Immature natural killer cell (primary cell): ENCODE measurements at regions not wholly inside any gene's neighbourhood (a gene's known extent, or its start where the extent isn't known, plus 50 kb on each side); places are given as distances from the start of the nearest gene placed in this dataset.
"Not testable (repeated sequence)": the region's sequence is repeated elsewhere in the genome, so short reads cannot be mapped to it uniquely, and the experiment has no call there.

Source experiments
- DNase-seq, 3 donors: peaks; one replicate each; pipeline ENCODE4 v3.0.0; 2022; ENCODE audit warnings: mixed read lengths in 1 of 3
- H3K27ac Mint-ChIP-seq, 6 donors: one replicate each; pipeline ENCODE4 v1.8.0; 2020; ENCODE audit warnings: mixed read lengths in 6 of 6, mild to moderate bottlenecking in 5 of 6, inconsistent platforms in 4 of 6, moderate library complexity in 3 of 6
- H3K27me3 Mint-ChIP-seq, 3 donors: one replicate each; pipeline ENCODE4 v1.8.0; 2020 to 2021; ENCODE audit warnings: low read depth in 3 of 3, mild to moderate bottlenecking in 3 of 3, mixed read lengths in 3 of 3, moderate library complexity in 3 of 3, inconsistent platforms in 1 of 3
- H3K36me3 Mint-ChIP-seq, 3 donors: one replicate each; pipeline ENCODE4 v1.8.0; 2020; ENCODE audit warnings: mixed read lengths in 3 of 3, inconsistent platforms in 2 of 3, mild to moderate bottlenecking in 2 of 3
- H3K4me1 Mint-ChIP-seq, 2 donors: one replicate each; pipeline ENCODE4 v1.8.0; 2020; ENCODE audit warnings: inconsistent platforms in 2 of 2, mild to moderate bottlenecking in 2 of 2, mixed read lengths in 2 of 2, moderate library complexity in 1 of 2
- H3K4me3 Mint-ChIP-seq, 5 donors: one replicate each; pipeline ENCODE4 v1.8.0; 2020; ENCODE audit warnings: mild to moderate bottlenecking in 5 of 5, mixed read lengths in 5 of 5, inconsistent platforms in 3 of 5, moderate library complexity in 3 of 5
- H3K9me3 Mint-ChIP-seq, 6 donors: one replicate each; pipeline ENCODE4 v1.8.0; 2020; ENCODE audit warnings: mild to moderate bottlenecking in 6 of 6, mixed read lengths in 6 of 6, inconsistent platforms in 4 of 6, moderate library complexity in 3 of 6

DNA sequence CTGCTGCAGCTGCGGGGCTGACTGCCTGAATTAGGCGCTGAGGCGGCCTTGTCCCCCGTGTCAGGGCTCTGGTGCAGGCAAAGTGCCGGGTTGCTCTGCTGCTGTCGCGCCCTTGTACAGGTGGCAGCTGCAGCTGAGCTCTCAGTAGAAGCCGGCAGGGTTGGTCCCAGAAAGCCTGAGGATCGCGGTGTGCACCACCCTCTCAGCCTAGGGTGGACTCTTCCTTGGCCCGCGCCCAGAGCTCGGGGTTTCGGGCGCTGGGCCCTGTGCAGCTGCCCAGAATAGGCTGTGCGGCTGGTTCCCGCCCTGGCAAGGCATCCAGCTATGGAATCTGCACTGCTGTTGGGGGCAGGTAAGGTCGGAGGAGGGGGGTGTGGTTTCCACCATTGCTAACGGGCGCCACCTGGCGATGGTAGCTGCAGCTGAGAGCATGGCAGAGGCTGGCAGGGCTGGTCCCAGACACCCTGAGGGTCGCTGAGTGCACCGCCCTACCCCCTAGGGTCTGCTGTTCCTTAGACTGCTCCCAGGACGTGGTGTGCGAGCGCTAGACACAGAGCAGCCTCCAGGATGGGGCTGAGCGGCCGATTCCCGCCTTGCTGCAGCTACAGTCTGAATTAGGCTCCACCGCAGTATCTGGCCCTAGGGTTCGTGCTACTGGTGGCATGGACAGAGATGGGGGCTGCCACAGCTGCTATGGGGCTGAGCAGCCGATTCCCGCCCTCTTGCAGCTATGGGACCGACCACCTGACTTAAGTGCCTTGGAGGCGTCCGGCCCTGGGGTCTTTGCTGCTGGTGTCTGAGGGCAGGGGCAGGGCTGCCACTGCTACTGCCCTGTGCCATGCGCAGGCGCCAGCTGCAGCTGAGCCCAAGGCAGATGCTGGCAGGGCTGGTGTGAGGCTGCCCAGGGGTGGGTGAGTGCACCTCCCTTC lies 145.0 kb downstream of the CCDC74A start:
- peak; percentile 36 to 54 (median 50) for DNase-seq
- not testable (repeated sequence) for H3K27ac Mint-ChIP-seq, H3K9me3 Mint-ChIP-seq, H3K36me3 Mint-ChIP-seq, H3K4me1 Mint-ChIP-seq
- Mint-ChIP-seq H3K27me3 (peaks cover 7 to 32% (median 11%) of the 10 kb centered on the region in 3 donors), H3K4me3 (peak overlapping the region in 2 of 5 donors; percentile 48 to 69)

DNA sequence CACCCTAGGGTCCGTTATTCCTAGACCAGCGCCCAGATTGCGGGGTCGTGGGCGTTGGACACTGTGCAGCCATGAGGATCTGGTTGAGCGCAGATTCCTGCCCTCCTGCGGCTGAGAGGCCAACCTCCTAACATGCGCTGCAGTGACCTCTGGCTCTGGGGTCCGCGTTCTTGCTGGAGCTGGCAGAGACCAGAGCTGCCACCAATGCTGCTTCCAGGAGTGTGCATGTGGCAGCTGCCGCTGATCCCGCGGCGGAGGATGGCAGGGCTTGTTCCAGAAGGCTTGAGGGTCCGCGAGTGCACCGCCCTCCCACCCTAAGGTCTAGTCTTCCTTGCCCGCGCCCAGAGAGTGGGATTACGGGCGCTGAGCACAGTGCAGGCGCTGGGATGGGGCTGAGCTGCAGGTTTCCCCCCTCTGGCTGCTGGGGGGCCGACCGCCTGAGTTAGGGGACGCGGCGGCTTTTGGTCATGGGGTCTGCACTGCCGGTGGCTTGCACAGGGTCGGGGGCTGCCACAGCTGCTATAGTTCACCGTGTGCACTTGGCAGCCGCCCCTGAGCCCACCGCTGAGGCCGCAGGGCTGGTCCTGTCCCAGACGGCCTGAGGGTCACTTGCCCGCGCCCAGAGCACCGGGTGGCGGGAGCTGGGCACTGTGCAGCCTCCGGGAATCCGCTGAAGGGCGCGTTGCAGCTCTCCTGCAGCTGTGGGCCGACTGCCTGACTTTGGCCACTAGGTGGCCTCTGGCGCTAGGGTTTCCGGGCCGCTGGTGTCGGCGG lies 145.9 kb downstream of the CCDC74A start:
- Mint-ChIP-seq H3K4me1 (peaks cover 6% of the 10 kb centered on the region in 2 donors), H3K27me3 (peaks cover 4 to 29% (median 11%) of the 10 kb centered on the region in 3 donors), H3K36me3 (no peaks in the 10 kb centered on the region)

DNA sequence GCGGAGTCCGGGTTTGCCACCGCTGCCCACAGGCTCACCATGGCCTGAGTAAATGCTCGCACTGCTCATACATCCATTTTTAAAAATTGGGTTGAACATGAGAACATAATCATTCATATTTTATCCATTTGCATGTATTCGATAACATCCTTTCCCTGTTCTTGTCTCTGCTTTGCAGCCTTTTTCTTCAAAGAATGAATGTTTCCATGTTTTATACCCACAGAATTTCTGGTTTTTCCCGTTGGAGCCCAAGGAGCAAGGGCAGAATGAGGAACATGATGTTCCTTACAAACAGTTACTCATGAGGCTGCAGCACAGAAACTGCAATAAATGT lies 146.5 kb downstream of the CCDC74A start:
- H3K36me3 Mint-ChIP-seq, result no peaks in the 10 kb centered on the region
- peak overlapping the region in 1 of 6 donors; percentile 45 for H3K27ac Mint-ChIP-seq
- H3K4me1 Mint-ChIP-seq, result peaks cover 6% of the 10 kb centered on the region in 2 donors
- peak overlapping the region; percentile 24 to 69 (median 31) for H3K4me3 Mint-ChIP-seq
- no peaks in the 10 kb centered on the region for H3K9me3 Mint-ChIP-seq
- peaks cover 7 to 35% (median 11%) of the 10 kb centered on the region in 3 donors for H3K27me3 Mint-ChIP-seq
- no peak for DNase-seq

More for the DNA sequence above, 145.9 kb downstream of the CCDC74A start:
- Mint-ChIP-seq H3K9me3 (no peaks in the 10 kb centered on the region), H3K4me3 (peak overlapping the region; percentile 24 to 69 (median 31)), H3K27ac (no peak overlapping the region)
- DNase-seq, result peak; percentile 51 to 64 (median 60)

DNA sequence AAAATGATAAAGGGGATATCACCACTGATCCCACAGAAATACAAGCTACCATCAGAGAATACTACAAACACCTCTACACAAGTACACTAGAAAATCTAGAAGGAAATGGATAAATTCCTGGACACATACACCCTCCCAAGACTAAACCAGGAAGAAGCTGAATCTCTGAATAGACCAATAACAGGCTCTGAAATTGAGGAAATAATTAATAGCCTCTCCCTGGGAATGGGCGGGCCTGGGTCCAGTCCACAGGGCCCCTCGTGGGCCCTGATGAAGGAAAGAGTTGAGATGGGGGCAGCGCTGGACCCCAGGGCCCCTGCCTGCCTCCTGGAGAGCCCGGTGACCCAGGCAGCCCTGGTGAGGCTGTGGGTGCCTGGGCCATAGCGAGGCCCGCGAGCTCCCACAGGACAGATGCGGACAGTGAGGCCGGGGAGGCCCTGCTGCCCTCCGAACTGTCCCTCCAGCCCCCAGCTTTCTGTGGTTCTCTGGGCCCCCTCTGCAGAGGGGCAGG lies 154.0 kb downstream of the CCDC74A start:
- not testable (repeated sequence) for H3K36me3 Mint-ChIP-seq, H3K9me3 Mint-ChIP-seq, DNase-seq
- Mint-ChIP-seq H3K27ac (peak overlapping the region in 2 of 6 donors; percentile 79), H3K4me1 (peaks cover 26 to 32% of the 10 kb centered on the region in 2 donors), H3K4me3 (peak overlapping the region; percentile 83 to 93 (median 88)), H3K27me3 (peaks cover 4 to 20% (median 5%) of the 10 kb centered on the region in 3 donors)

DNA sequence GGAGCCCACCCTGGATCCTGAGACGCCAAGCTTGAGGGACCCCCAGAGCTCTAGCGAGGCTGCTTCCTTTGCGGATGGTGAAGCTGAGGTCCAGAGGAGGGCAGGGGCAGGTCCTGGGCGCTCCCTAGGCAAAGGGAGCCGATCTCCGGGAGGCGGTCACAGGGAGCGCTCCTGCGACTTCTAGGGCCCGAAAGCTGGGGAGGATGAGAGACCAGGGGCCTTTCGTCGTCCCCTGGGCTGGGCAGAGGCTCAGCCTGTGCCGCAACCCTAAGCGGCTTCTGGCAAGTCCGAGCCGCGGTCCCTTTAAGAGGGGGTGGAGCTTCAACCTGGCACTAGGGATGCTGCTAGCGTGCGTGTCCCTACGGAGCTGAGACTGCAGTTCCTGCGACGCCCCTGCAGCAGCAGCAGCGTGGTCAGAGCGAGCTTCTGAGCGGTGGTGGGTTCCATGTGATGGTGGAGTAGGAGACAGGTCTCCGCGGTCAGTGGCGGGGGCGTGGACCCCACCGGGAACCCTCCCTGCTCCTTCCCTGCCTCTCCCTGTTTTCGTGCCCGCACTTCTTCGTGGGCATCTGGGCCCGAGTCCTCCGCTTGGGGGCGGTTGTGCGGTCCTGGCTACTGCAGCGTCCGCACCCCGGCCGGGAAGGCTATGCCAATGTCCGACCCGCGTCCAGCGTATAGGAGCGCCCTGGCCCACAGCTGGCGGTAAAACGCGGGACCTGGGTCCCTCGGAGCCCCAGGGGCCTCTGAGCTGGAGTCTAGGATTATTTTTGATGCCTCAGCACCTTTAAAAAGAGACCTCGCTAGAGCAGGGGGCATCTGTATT lies 154.6 kb downstream of the CCDC74A start:
- H3K4me3 Mint-ChIP-seq, result peak overlapping the region; percentile 83 to 93 (median 88)
- peak; percentile 54 to 67 (median 63) for DNase-seq
- peaks cover 2 to 15% (median 3%) of the 10 kb centered on the region in 3 donors for H3K27me3 Mint-ChIP-seq
- H3K9me3 Mint-ChIP-seq, result no peaks in the 10 kb centered on the region
- peaks cover 0 to 6% (median 3%) of the 10 kb centered on the region in 3 donors for H3K36me3 Mint-ChIP-seq
- peak overlapping the region in 5 of 6 donors; percentile 48 to 87 (median 79) for H3K27ac Mint-ChIP-seq
- H3K4me1 Mint-ChIP-seq, result peaks cover 26 to 32% of the 10 kb centered on the region in 2 donors

DNA sequence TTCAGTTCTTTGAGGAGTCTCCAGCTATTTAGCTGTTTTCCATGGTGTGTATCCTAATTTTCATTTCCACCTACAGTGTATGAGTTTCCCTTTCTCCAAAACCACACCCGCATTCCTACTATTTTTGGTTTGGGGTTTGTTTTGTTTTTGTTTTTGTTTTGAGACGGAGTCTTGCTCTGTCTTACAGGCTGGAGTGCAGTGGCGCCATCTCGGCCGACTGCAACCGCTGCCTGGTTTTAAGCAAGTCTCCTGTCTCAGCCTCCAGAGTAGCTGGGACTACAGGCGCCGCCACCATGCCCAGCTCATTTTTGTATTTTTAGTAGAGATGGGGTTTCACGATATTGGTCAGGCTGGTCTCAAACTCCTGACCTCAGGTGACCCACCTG lies 155.2 kb downstream of the CCDC74A start:
- not testable (repeated sequence) for H3K9me3 Mint-ChIP-seq, H3K36me3 Mint-ChIP-seq
- H3K4me1 Mint-ChIP-seq, result peaks cover 26 to 32% of the 10 kb centered on the region in 2 donors
- peak overlapping the region in 3 of 6 donors; percentile 46 to 79 (median 75) for H3K27ac Mint-ChIP-seq
- peak in 2 of 3 donors; percentile 13 to 22 for DNase-seq
- peak overlapping the region; percentile 83 to 93 (median 88) for H3K4me3 Mint-ChIP-seq
- peaks cover 2 to 13% (median 3%) of the 10 kb centered on the region in 3 donors for H3K27me3 Mint-ChIP-seq

DNA sequence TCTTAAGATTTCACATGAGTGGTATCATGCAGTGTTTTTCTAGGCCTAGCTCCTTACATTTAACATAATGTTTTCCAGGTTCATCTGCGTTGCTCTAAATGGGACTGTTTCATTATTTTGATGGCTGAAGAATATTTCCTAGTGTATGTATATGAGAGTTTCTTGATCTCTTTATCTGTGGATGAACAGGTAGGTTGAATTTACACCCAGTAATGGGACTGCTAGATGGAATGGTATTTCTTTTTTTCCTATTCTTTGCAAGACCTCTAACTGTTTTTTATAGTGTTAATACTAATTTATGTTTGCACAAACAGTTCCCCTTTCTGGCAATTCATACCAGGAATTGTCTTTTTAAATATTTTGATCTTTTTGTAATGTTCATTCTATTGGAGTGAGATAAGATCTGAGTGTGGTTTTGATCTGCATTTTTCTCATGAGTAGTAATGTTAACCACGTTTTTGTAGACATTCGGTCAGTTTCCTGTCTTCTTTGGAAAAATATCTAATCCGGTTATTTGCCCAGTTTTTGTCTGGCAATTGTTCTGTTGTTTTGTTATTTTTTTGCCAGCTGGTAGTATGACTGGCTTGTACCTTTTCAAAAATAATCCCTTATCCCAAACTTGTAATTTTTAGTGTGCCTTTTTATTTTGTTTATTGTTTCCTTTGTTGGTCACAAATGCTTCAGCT lies 157.1 kb downstream of the CCDC74A start:
- DNase-seq, H3K27me3 Mint-ChIP-seq, H3K9me3 Mint-ChIP-seq: not testable (repeated sequence)
- Mint-ChIP-seq H3K4me1 (peaks cover 26 to 32% of the 10 kb centered on the region in 2 donors), H3K36me3 (peaks cover 0 to 15% (median 14%) of the 10 kb centered on the region in 3 donors), H3K4me3 (peak overlapping the region in 2 of 5 donors; percentile 2 to 30), H3K27ac (peak overlapping the region in 3 of 6 donors; percentile 2 to 46 (median 2))

DNA sequence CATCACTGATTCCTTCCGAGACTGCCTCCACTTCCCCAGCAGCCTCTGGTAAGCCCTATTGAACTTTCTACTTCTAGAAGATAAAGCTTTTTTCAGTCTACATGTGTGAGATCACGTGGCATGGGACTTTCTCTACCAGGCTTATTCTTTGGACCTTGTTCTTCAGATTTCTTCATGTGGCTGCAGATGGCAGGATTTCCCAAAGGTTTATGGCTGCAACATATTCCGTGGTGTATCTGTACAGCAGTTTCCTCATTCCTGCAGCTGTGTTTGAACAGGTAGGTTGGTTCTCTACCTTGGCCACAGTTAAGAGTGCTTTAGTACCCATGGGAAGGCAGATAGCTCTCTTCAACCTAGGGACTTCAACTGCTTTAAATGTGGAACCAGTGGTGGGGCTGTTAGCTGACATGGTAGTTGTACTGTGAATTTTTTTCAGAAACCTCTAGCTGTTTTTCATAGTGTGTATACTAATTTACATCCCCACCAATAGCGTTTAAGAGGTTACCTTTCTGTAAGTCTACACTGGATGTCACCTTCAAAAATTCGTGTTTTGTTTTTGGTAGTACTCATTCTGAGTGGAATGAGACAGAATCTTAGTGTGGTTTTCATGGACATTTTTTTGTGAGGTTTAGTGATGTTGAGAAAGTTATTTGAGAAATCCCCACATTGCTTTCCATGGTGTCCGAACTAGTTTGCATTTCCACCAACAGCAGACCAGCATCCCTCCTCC lies 158.6 kb downstream of the CCDC74A start:
- H3K4me3 Mint-ChIP-seq, result not testable (repeated sequence)
- H3K36me3 Mint-ChIP-seq, result peaks cover 0 to 30% (median 26%) of the 10 kb centered on the region in 3 donors

DNA sequence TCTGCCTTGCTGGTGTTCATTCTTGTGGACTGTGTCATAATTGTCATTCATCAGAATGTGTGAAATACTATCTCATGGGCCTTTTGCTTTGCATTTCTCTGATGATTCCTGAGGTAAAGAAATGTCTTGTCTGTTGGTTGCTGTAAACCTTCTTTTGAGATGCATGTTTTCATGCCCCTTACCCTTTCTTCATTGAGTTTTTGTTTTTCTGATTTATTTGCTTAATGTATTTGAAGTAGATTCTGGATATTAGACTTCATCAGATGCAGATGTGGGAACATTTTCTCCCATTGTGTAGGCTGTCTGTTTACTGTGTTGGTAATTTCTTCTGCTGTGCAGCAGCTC lies 159.2 kb downstream of the CCDC74A start:
- peaks cover 2 to 36% (median 26%) of the 10 kb centered on the region in 3 donors for H3K36me3 Mint-ChIP-seq
- not testable (repeated sequence) for DNase-seq, H3K27me3 Mint-ChIP-seq, H3K9me3 Mint-ChIP-seq, H3K4me3 Mint-ChIP-seq
- peak overlapping the region in 1 of 6 donors; percentile 15 for H3K27ac Mint-ChIP-seq
- H3K4me1 Mint-ChIP-seq, result peaks cover 17 to 23% of the 10 kb centered on the region in 2 donors

More for the DNA sequence above, 158.6 kb downstream of the CCDC74A start:
- not testable (repeated sequence) for H3K9me3 Mint-ChIP-seq, DNase-seq, H3K27ac Mint-ChIP-seq, H3K27me3 Mint-ChIP-seq
- H3K4me1 Mint-ChIP-seq, result peaks cover 20 to 27% of the 10 kb centered on the region in 2 donors

DNA sequence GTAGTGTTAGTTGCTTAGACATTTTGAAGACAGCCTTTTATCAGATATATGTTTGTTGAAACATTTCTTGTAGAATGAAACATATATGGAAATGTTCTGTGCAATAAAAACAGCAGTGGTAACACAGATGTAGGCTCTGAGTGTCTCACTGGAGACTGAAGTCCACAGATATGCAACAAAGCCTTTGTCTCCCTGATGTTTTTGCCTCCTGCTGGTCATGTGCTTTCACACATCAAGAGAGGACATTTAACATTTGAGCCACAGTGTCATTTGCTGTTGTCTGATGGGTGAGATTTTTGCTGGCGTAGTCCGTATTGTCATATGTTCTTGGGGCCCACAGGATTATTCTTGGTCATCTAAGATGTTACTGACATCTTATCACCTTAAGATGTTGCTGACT lies 161.4 kb downstream of the CCDC74A start:
- peaks cover 4 to 41% (median 26%) of the 10 kb centered on the region in 3 donors for H3K36me3 Mint-ChIP-seq
- H3K9me3 Mint-ChIP-seq, H3K4me3 Mint-ChIP-seq, DNase-seq, H3K4me1 Mint-ChIP-seq, H3K27me3 Mint-ChIP-seq, H3K27ac Mint-ChIP-seq: not testable (repeated sequence)

DNA sequence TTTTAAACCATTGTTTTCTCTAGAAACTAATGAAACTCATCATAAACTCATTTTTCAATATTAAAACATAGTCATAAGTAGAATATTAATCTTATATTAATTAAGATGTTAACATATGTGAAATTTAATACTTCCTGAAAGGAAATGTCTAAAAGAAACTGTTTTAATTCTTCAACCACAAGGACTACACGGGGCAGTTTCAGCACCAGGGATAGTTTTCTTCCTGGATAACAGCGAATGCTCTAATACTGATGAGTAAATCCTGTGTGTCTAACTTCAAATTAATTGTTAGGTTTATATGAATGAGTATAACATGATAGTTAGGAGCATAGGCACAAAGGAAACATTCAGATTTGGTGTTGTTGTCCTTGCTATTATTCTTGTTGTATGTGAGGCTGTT lies 183.6 kb downstream of the CCDC74A start:
- not testable (repeated sequence) for H3K27me3 Mint-ChIP-seq, H3K36me3 Mint-ChIP-seq, H3K4me3 Mint-ChIP-seq, H3K4me1 Mint-ChIP-seq, DNase-seq, H3K9me3 Mint-ChIP-seq, H3K27ac Mint-ChIP-seq

DNA sequence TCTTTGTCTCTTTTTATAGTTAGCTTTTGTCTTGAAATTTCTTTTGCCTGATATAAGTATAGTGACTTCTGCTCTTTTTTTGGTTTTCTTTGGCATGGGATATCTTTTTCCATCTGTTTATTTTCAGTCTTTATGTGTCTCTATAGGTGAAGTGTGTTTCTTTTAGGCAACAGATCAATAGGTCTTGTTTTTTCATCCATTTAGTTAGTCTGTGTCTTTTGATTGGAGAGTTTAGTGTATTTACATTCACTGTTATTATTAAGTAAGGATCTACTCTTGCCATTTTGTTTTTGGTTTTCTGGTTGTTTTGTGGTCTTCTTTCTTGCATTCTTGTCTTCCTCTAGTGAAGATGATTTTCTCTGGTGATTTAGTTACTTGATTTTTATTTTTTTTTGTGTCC lies 190.2 kb downstream of the CCDC74A start:
- H3K27ac Mint-ChIP-seq, result not testable (repeated sequence)

More for the DNA sequence above, 190.2 kb downstream of the CCDC74A start:
- not testable (repeated sequence) for H3K9me3 Mint-ChIP-seq, DNase-seq, H3K4me1 Mint-ChIP-seq, H3K4me3 Mint-ChIP-seq, H3K27me3 Mint-ChIP-seq
- peaks cover 0 to 27% (median 1%) of the 10 kb centered on the region in 3 donors for H3K36me3 Mint-ChIP-seq
